T-helper 17 cell (primary cell): ENCODE measurements at regions not wholly inside any gene's neighbourhood (a gene's known extent, or its start where the extent isn't known, plus 50 kb on each side); places are given as distances from the start of the nearest gene placed in this dataset.

Experiments
- ATAC-seq: fragments of 150-1000 bp; cut with Tn5 transposase; 2 replicates; pipeline ENCODE4 v1.10.0; 2021; ENCODE audit warnings: mild to moderate bottlenecking, moderate library complexity
- DNase-seq, 3 donors: peaks; one replicate each; pipeline versions ENCODE4 v3.0.0 to v3.0.0-alpha.2; 2020 to 2021
- H3K9me3 ChIP-seq: one replicate; pipeline ENCODE4 v1.7.0; 2013; ENCODE audit warnings: low read length, mild to moderate bottlenecking; ENCODE audit not compliant: control insufficient read depth, poor library complexity, severe bottlenecking
- H3K27ac Mint-ChIP-seq: one replicate; pipeline ENCODE4 v1.8.0; 2022; ENCODE audit warnings: mild to moderate bottlenecking, moderate library complexity, mixed read lengths
- H3K27me3 Mint-ChIP-seq: one replicate; pipeline ENCODE4 v1.8.0; 2022; ENCODE audit warnings: mixed read lengths
- H3K36me3 Mint-ChIP-seq: one replicate; pipeline ENCODE4 v1.8.0; 2022; ENCODE audit warnings: low read depth, mixed read lengths
- H3K4me1 Mint-ChIP-seq: one replicate; pipeline ENCODE4 v1.8.0; 2022; ENCODE audit warnings: mild to moderate bottlenecking, mixed read lengths
- H3K4me3 Mint-ChIP-seq: one replicate; pipeline ENCODE4 v1.8.0; 2022; ENCODE audit warnings: mild to moderate bottlenecking, moderate library complexity, mixed read lengths

DNA sequence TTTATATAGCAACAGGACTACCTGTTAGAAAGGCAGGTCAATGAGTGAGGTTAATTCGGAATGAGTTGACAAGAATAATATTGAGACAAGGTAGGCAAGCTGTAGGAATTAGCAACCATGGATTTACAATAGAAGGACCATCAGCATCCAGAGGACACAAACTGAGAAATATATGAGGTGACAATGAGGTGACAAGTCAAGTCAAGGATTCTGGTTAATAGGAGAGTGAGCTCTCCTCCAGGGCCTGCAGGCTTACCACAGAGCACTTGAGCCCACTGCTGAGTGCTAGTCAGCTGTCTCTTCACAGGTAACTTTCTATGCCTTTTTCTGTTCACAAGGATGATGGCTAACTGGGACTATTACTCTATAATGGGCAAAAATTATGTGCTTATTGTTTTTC lies 227.2 kb downstream of the MRPS30 start:
- ATAC-seq, result no peak
- no peaks in the 10 kb centered on the region for H3K4me1 Mint-ChIP-seq
- H3K27me3 Mint-ChIP-seq, result no peaks in the 10 kb centered on the region
- no peak overlapping the region for H3K27ac Mint-ChIP-seq
- H3K4me3 Mint-ChIP-seq, result no peak overlapping the region
- no peak for DNase-seq
- no peaks in the 10 kb centered on the region for H3K36me3 Mint-ChIP-seq
- H3K9me3 ChIP-seq, result no peaks in the 10 kb centered on the region

GRCh38 chr5:45037927-45038326 lies 229.2 kb downstream of the MRPS30 start:
- H3K36me3 Mint-ChIP-seq, result no peaks in the 10 kb centered on the region
- no peaks in the 10 kb centered on the region for H3K27me3 Mint-ChIP-seq
- no peaks in the 10 kb centered on the region for H3K9me3 ChIP-seq
- H3K4me1 Mint-ChIP-seq, result no peaks in the 10 kb centered on the region
- ATAC-seq (no peak), DNase-seq (no peak)
- no peak overlapping the region for H3K27ac Mint-ChIP-seq
- H3K4me3 Mint-ChIP-seq, result no peak overlapping the region

GRCh38 chr5:45038366-45038987 lies 229.7 kb downstream of the MRPS30 start:
- no peaks in the 10 kb centered on the region for H3K9me3 ChIP-seq
- H3K27ac Mint-ChIP-seq, result no peak overlapping the region
- H3K4me3 Mint-ChIP-seq, result no peak overlapping the region
- no peak for ATAC-seq
- H3K27me3 Mint-ChIP-seq, result no peaks in the 10 kb centered on the region
- no peaks in the 10 kb centered on the region for H3K36me3 Mint-ChIP-seq
- no peaks in the 10 kb centered on the region for H3K4me1 Mint-ChIP-seq
- DNase-seq, result no peak

GRCh38 chr5:45042283-45042682 lies 233.5 kb downstream of the MRPS30 start:
- Mint-ChIP-seq H3K27me3 (no peaks in the 10 kb centered on the region), H3K4me1 (no peaks in the 10 kb centered on the region), H3K27ac (no peak overlapping the region), H3K36me3 (no peaks in the 10 kb centered on the region), H3K4me3 (no peak overlapping the region)
- no peak for DNase-seq
- no peak for ATAC-seq
- H3K9me3 ChIP-seq, result no peaks in the 10 kb centered on the region

DNA sequence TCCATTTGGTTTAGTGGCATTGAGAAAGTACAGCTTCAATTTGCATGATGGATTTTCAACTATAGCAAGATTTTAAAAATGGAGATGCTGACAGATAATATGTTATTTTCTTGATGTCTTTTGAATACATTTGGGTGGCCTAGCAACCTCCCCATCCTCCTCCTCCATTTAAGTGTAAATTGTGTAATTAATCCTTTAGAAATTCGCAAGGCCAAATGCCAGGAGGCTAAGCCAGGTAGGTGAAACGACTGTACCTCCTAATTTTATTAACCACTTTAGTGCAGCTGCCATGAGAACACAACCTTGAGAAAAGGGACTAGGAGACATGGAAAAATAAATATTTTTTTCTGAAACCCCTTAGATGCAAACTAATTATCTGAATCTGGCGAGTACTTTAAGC lies 248.8 kb downstream of the MRPS30 start:
- no peaks in the 10 kb centered on the region for H3K36me3 Mint-ChIP-seq
- no peaks in the 10 kb centered on the region for H3K4me1 Mint-ChIP-seq
- ATAC-seq, result no peak
- H3K27me3 Mint-ChIP-seq, result no peaks in the 10 kb centered on the region
- no peak overlapping the region for H3K27ac Mint-ChIP-seq
- no peak for DNase-seq
- H3K9me3 ChIP-seq, result no peaks in the 10 kb centered on the region
- H3K4me3 Mint-ChIP-seq, result no peak overlapping the region

DNA sequence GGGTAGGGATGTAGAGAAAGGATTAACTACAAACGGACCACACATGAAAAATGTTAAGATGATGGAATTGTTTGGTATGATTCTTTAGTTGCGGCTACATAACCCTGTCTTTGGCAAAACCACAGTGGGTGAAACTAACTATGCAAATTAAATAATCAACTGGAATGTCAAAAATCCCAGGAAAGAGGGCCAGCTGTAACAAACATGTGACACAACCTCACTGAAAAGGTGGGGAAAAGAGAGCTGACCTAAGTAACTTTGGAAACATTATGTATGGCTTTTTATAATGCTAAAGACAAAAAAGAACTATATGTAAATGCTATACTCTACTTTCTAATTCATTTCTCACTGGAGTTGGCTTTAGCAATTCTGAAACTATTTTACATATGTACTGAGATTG lies 252.0 kb downstream of the MRPS30 start:
- no peaks in the 10 kb centered on the region for H3K9me3 ChIP-seq
- Mint-ChIP-seq H3K36me3 (no peaks in the 10 kb centered on the region), H3K4me3 (no peak overlapping the region), H3K27ac (no peak overlapping the region), H3K27me3 (no peaks in the 10 kb centered on the region), H3K4me1 (no peaks in the 10 kb centered on the region)
- ATAC-seq (no peak), DNase-seq (no peak)

DNA sequence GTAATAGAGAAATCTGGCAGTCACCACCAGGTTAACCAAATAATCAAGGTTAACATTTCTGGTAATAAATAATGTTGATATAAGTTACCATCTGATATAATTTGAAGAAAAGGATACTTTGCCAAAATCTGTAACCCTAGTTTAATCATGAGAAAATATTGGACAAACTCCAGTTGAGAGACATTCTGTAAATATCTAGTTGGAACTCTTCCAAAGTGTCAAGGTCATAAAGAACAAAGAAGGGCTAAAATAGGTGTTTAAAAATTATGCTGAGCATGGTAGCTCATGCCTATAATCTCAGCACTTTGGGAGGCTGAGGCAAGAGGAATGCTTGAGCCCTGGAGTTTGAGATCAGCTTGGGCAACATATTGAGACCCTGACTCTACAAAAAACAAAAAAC lies 253.3 kb downstream of the MRPS30 start:
- no peaks in the 10 kb centered on the region for H3K9me3 ChIP-seq
- no peak overlapping the region for H3K27ac Mint-ChIP-seq
- no peaks in the 10 kb centered on the region for H3K27me3 Mint-ChIP-seq
- no peaks in the 10 kb centered on the region for H3K4me1 Mint-ChIP-seq
- no peak overlapping the region for H3K4me3 Mint-ChIP-seq
- no peak for DNase-seq
- ATAC-seq, result no peak
- H3K36me3 Mint-ChIP-seq, result no peaks in the 10 kb centered on the region

DNA sequence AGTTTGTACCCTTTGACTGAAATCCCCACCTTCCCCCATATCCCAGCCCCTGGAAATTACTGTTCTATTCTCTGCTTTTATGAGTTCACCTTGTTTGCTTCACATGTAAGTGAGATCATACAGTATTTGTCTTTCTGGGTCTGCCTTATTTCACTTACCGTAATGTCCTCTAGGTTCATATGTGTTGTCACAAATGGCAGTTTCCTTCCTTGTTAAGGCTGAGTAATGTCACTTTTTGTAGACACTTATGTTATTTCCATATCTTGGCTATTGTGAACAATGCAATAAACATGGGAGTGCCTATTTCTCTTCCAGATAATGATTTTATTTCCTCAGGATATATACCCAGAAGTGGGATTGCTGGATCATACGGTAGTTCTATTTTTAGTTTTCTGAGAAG lies 272.3 kb downstream of the MRPS30 start:
- H3K9me3 ChIP-seq, result no peaks in the 10 kb centered on the region
- DNase-seq (no peak), ATAC-seq (no peak)
- Mint-ChIP-seq H3K4me3 (no peak overlapping the region), H3K4me1 (no peaks in the 10 kb centered on the region), H3K27me3 (no peaks in the 10 kb centered on the region), H3K27ac (no peak overlapping the region), H3K36me3 (no peaks in the 10 kb centered on the region)

DNA sequence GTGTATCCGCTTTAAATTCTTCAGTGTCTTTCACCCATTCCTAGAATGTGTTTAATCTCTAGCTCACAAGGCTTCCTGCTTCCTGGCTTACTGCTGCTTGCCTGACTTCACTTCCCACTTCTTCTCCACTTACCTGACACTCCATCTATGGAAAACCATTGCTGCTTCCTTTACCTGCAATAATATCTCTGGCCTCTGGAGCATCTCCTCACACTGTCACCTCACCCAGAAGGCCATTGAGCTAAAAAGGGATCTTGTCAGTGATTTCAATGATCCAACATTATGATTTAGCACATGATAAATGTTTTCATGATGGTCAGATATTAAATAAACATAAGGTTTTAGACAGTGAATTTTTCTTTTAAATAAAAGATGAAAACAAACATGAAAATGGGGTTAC lies 281.1 kb downstream of the MRPS30 start:
- Mint-ChIP-seq H3K4me3 (no peak overlapping the region), H3K36me3 (no peaks in the 10 kb centered on the region), H3K27ac (no peak overlapping the region), H3K4me1 (no peaks in the 10 kb centered on the region), H3K27me3 (no peaks in the 10 kb centered on the region)
- no peak for DNase-seq
- no peak for ATAC-seq
- no peaks in the 10 kb centered on the region for H3K9me3 ChIP-seq

DNA sequence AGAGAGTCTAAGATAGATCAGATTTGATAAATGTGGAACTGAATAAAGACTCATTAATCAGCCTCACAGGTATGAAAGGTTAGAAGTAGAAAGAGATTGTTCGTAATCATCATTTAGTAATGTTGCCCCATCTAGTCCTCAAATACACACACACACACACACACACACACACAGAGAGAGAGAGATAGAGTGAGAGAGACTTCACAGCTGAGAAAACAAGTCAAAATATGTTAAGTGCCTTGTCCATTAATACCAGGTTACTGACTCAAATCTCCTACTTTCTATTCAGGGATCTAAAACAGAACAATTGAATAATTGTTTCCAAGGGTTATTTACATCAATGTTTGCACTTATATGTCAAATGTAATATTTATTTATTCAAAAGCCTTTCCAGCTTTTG lies 284.6 kb downstream of the MRPS30 start:
- no peak overlapping the region for H3K4me3 Mint-ChIP-seq
- H3K27ac Mint-ChIP-seq, result no peak overlapping the region
- H3K27me3 Mint-ChIP-seq, result no peaks in the 10 kb centered on the region
- no peaks in the 10 kb centered on the region for H3K9me3 ChIP-seq
- H3K36me3 Mint-ChIP-seq, result no peaks in the 10 kb centered on the region
- H3K4me1 Mint-ChIP-seq, result no peaks in the 10 kb centered on the region
- ATAC-seq (no peak), DNase-seq (no peak)

GRCh38 chr5:45094876-45095440 lies 286.2 kb downstream of the MRPS30 start:
- Mint-ChIP-seq H3K27me3 (no peaks in the 10 kb centered on the region), H3K4me1 (no peaks in the 10 kb centered on the region), H3K27ac (no peak overlapping the region), H3K4me3 (no peak overlapping the region), H3K36me3 (no peaks in the 10 kb centered on the region)
- DNase-seq, result no peak
- ATAC-seq, result no peak
- no peaks in the 10 kb centered on the region for H3K9me3 ChIP-seq

GRCh38 chr5:45098483-45098882 lies 289.7 kb downstream of the MRPS30 start:
- H3K9me3 ChIP-seq, result no peaks in the 10 kb centered on the region
- DNase-seq, result no peak
- no peaks in the 10 kb centered on the region for H3K36me3 Mint-ChIP-seq
- no peaks in the 10 kb centered on the region for H3K27me3 Mint-ChIP-seq
- no peak for ATAC-seq
- H3K4me1 Mint-ChIP-seq, result no peaks in the 10 kb centered on the region
- H3K4me3 Mint-ChIP-seq, result no peak overlapping the region
- no peak overlapping the region for H3K27ac Mint-ChIP-seq

GRCh38 chr5:45101146-45101545 lies 292.4 kb downstream of the MRPS30 start:
- H3K9me3 ChIP-seq, result no peaks in the 10 kb centered on the region
- H3K36me3 Mint-ChIP-seq, result no peaks in the 10 kb centered on the region
- no peak for DNase-seq
- no peak for ATAC-seq
- no peak overlapping the region for H3K4me3 Mint-ChIP-seq
- no peaks in the 10 kb centered on the region for H3K4me1 Mint-ChIP-seq
- no peaks in the 10 kb centered on the region for H3K27me3 Mint-ChIP-seq
- no peak overlapping the region for H3K27ac Mint-ChIP-seq

DNA sequence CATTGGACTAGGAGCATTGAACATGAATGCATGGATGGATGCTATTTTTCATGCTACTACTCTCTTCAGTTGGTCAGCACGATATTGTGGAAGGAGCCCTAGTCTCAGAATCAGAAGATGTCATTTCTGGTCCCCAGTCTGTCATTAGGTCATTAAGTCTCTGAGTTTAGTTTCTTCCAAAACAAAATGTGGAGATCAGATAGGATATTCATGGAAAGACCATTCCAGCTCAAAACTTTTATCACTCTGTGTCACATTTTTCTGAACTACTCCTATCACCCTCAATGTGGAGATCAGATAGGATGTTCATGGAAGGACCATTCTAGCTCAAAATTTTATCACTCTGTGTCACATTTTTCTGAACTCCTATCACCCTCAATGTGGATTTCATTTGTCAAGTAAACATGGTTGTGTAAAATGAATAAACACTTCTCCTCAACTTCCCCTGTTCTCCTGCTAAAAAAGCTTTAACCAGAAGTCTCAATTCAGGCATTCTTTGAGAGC lies 296.8 kb downstream of the MRPS30 start:
- Mint-ChIP-seq H3K27ac (no peak overlapping the region), H3K36me3 (no peaks in the 10 kb centered on the region), H3K27me3 (no peaks in the 10 kb centered on the region), H3K4me1 (no peaks in the 10 kb centered on the region), H3K4me3 (no peak overlapping the region)
- DNase-seq, result no peak
- no peaks in the 10 kb centered on the region for H3K9me3 ChIP-seq
- no peak for ATAC-seq
